ENCODE measurements at regions not wholly inside any gene's neighbourhood (a gene's known extent, or its start where the extent isn't known, plus 50 kb on each side); places are given as distances from the start of the nearest gene placed in this dataset.
"Not testable (repeated sequence)": the region's sequence is repeated elsewhere in the genome, so short reads cannot be mapped to it uniquely, and the experiment has no call there.

- DNase-seq = no peak
Measured at GRCh38 chr4:79604152-79604551, 196.1 kb upstream of the GK2 start.

- no peak for DNase-seq
Measured at GRCh38 chr4:79603681-79604080, 195.7 kb upstream of the GK2 start.

GRCh38 chr4:79599691-79600090, 191.7 kb upstream of the GK2 start:
- no peak for DNase-seq

GRCh38 chr4:79598801-79599200, 190.8 kb upstream of the GK2 start:
- DNase-seq = peak; percentile 40

GRCh38 chr4:79598214-79598613, 190.2 kb upstream of the GK2 start:
- no peak for DNase-seq

- peak; percentile 81 for DNase-seq
Measured at GRCh38 chr4:79597266-79597665, 189.2 kb upstream of the GK2 start.

- DNase-seq = not testable (repeated sequence)
Measured at GRCh38 chr4:79592218-79592617, 184.2 kb upstream of the GK2 start.

GRCh38 chr4:79588679-79589078, 180.7 kb upstream of the GK2 start:
- DNase-seq = no peak

GRCh38 chr4:79587207-79587606, 179.2 kb upstream of the GK2 start:
- not testable (repeated sequence) for DNase-seq

GRCh38 chr4:79585834-79586233, 177.8 kb upstream of the GK2 start:
- DNase-seq = no peak

GRCh38 chr4:79585330-79585729, 177.3 kb upstream of the GK2 start:
- no peak for DNase-seq

GRCh38 chr4:79584902-79585301, 176.9 kb upstream of the GK2 start:
- no peak for DNase-seq

- no peak for DNase-seq
Measured at GRCh38 chr4:79584352-79584751, 176.3 kb upstream of the GK2 start.

- no peak for DNase-seq
Measured at GRCh38 chr4:79578606-79579005, 170.6 kb upstream of the GK2 start.

GRCh38 chr4:79576429-79576753, 168.4 kb upstream of the GK2 start:
- DNase-seq = no peak

- DNase-seq = no peak
Measured at GRCh38 chr4:79575709-79576428, 167.8 kb upstream of the GK2 start.

- DNase-seq = no peak
Measured at GRCh38 chr4:79574741-79575451, 166.9 kb upstream of the GK2 start.

GRCh38 chr4:79563219-79563618, 155.2 kb upstream of the GK2 start:
- DNase-seq = no peak

- no peak for DNase-seq
Measured at GRCh38 chr4:79561751-79562150, 153.7 kb upstream of the GK2 start.

- not testable (repeated sequence) for DNase-seq
Measured at GRCh38 chr4:79559398-79559797, 151.4 kb upstream of the GK2 start.

GRCh38 chr4:79552311-79552710, 144.3 kb upstream of the GK2 start:
- DNase-seq = no peak

GRCh38 chr4:79551555-79551954, 143.5 kb upstream of the GK2 start:
- DNase-seq = no peak

GRCh38 chr4:79547851-79548250, 139.8 kb upstream of the GK2 start:
- DNase-seq = no peak

GRCh38 chr4:79545292-79545691, 137.3 kb upstream of the GK2 start:
- not testable (repeated sequence) for DNase-seq

GRCh38 chr4:79540143-79540542, 132.1 kb upstream of the GK2 start:
- peak; percentile 64 for DNase-seq

Measured in DMS 273 treated with DMSO at 0.1 percent for 48 hours (cell line).